HG03378 (cell line): ENCODE measurements at regions not wholly inside any gene's neighbourhood (a gene's known extent, or its start where the extent isn't known, plus 50 kb on each side); places are given as distances from the start of the nearest gene placed in this dataset.
"Not testable (repeated sequence)": the region's sequence is repeated elsewhere in the genome, so short reads cannot be mapped to it uniquely, and the experiment has no call there.

Experiments
- ATAC-seq: cut with Tn5 transposase; IDR thresholded peaks from one replicate; pipeline ENCODE4 v1.9.1; 2021; ENCODE audit warnings: mild to moderate bottlenecking, moderate library complexity; ENCODE audit not compliant: unreplicated experiment

- not testable (repeated sequence) for ATAC-seq
Observed at GRCh38 chr7:69541779-69542432, 56.4 kb upstream of the AUTS2 start.

- ATAC-seq: no peak
Observed at GRCh38 chr7:69545175-69545574, 53.1 kb upstream of the AUTS2 start.
